SK-N-SH (cell line): ENCODE measurements at regions not wholly inside any gene's neighbourhood (a gene's known extent, or its start where the extent isn't known, plus 50 kb on each side); places are given as distances from the start of the nearest gene placed in this dataset.

Experiments used
- CTCF ChIA-PET: fragments of 300-600, 350-600 bp; formaldehyde crosslinking; extraction: SDS; loops from one replicate; lab custom pipeline; 2021; lab: Yijun Ruan, JAX
- POLR2A ChIA-PET: fragments of 350-600 bp; sonication (Branson Sonifier 250); formaldehyde crosslinking; extraction: SDS; loops from one replicate; lab custom pipeline; 2020; ENCODE audit warnings: antibody characterized with exemption, inconsistent platforms; lab: Yijun Ruan, JAX
- DNase-seq: peaks from one replicate; pipeline ENCODE4 v3.0.0; 2012
- H2AFZ ChIP-seq: fragments of 200-600 bp; sonication (generic); 2 replicates; pipeline ENCODE4 v1.8.1; 2016; ENCODE audit warnings: antibody characterized with exemption, mild to moderate bottlenecking, low read depth
- H3F3A ChIP-seq: fragments of 200-600 bp; sonication (generic); replicated peaks from 2 replicates; pipeline ENCODE3; 2016; ENCODE audit warnings: antibody characterized with exemption, mild to moderate bottlenecking; ENCODE audit not compliant: insufficient read depth
- H3K27ac ChIP-seq, 2 experiments: fragments of 200-500 bp in 1 of 2; fragments of 200-600 bp in 1 of 2; sonication (Bioruptor generic) in 1 of 2; sonication (generic), shearing (Covaris generic) in 1 of 2; 2 replicates each; pipeline versions ENCODE4 v1.5.1 to v1.6.1; 2014 to 2016; ENCODE audit warnings: low read depth in 2 of 2, inconsistent platforms in 1 of 2, low read length in 1 of 2, mild to moderate bottlenecking in 1 of 2, mixed read lengths in 1 of 2
- H3K27me3 ChIP-seq: fragments of 200-600 bp; sonication (generic), shearing (Covaris generic); 2 replicates; pipeline ENCODE4 v1.6.1; 2016; ENCODE audit warnings: mixed run types; ENCODE audit not compliant: insufficient read depth
- H3K36me3 ChIP-seq, 2 experiments: fragments of 200-500 bp in 1 of 2; fragments of 200-600 bp in 1 of 2; sonication (Bioruptor generic) in 1 of 2; sonication (generic) in 1 of 2; replicated peaks in 1 of 2; 2 replicates each; pipeline versions ENCODE3 to v1.5.1; 2014 to 2016; ENCODE audit warnings: low read length in 1 of 2, mild to moderate bottlenecking in 1 of 2; ENCODE audit not compliant: insufficient read depth in 2 of 2, control insufficient read depth in 1 of 2
- H3K4me1 ChIP-seq, 2 experiments: fragments of 200-500 bp in 1 of 2; fragments of 200-600 bp in 1 of 2; sonication (Bioruptor generic) in 1 of 2; sonication (generic), shearing (Covaris generic) in 1 of 2; 2 replicates each; pipeline versions ENCODE4 v1.5.1 to v1.6.1; 2014 to 2016; ENCODE audit warnings: low read depth in 1 of 2, low read length in 1 of 2, mixed run types in 1 of 2; ENCODE audit not compliant: insufficient read depth in 2 of 2, control insufficient read depth in 1 of 2
- H3K4me2 ChIP-seq: fragments of 200-600 bp; sonication (generic), shearing (Covaris generic); 2 replicates; pipeline ENCODE4 v1.6.1; 2017; ENCODE audit warnings: mixed run types
- H3K4me3 ChIP-seq, 2 experiments: fragments of 200-500 bp in 1 of 2; fragments of 200-600 bp in 1 of 2; sonication (Bioruptor generic) in 1 of 2; sonication (generic), shearing (Covaris generic) in 1 of 2; 2 replicates each; pipeline versions ENCODE4 v1.5.1 to v1.8.1; 2014 to 2016; ENCODE audit warnings: low read depth in 2 of 2, inconsistent platforms in 1 of 2, low read length in 1 of 2, mild to moderate bottlenecking in 1 of 2, mixed read lengths in 1 of 2, moderate library complexity in 1 of 2
- H3K79me2 ChIP-seq: fragments of 200-600 bp; sonication (generic); 2 replicates; pipeline ENCODE4 v1.8.1; 2017; ENCODE audit warnings: mild to moderate bottlenecking; ENCODE audit not compliant: insufficient read depth
- H3K9ac ChIP-seq: fragments of 200-600 bp; sonication (generic); 2 replicates; pipeline ENCODE4 v1.6.1; 2017; ENCODE audit warnings: mixed run types
- H3K9me2 ChIP-seq: fragments of 200-600 bp; sonication (generic); 2 replicates; pipeline ENCODE4 v1.6.1; 2017; ENCODE audit warnings: mixed run types
- H3K9me3 ChIP-seq: fragments of 200-600 bp; sonication (generic); 2 replicates; pipeline ENCODE4 v1.6.1; 2017; ENCODE audit warnings: mixed run types, mild to moderate bottlenecking, moderate library complexity
- H4K20me1 ChIP-seq: fragments of 200-600 bp; sonication (generic); 2 replicates; pipeline ENCODE4 v1.6.1; 2017; ENCODE audit warnings: mild to moderate bottlenecking, mixed run types; ENCODE audit not compliant: insufficient read depth
- FOSL2 ChIP-seq: IDR thresholded peaks from 2 replicates; pipeline ENCODE4 v1.4.0; 2012; ENCODE audit warnings: low read depth, mild to moderate bottlenecking, moderate library complexity, borderline replicate concordance
- FOXJ3 ChIP-seq: sonication (generic); formaldehyde crosslinking; IDR thresholded peaks from 2 replicates; pipeline ENCODE4 v1.5.1; 2020; ENCODE audit warnings: mild to moderate bottlenecking, missing genetic modification reagents
- FOXM1 ChIP-seq: IDR thresholded peaks from 2 replicates; pipeline ENCODE4 v1.4.0; 2012; ENCODE audit warnings: low read depth, mild to moderate bottlenecking
- GABPA ChIP-seq: IDR thresholded peaks from 2 replicates; pipeline ENCODE4 v1.4.0; 2012; ENCODE audit warnings: low read depth, mild to moderate bottlenecking
- JUND ChIP-seq: IDR thresholded peaks from 2 replicates; pipeline ENCODE4 v1.4.0; 2012
- MXI1 ChIP-seq: IDR thresholded peaks from 2 replicates; pipeline ENCODE4 v1.6.1; 2012; ENCODE audit warnings: mild to moderate bottlenecking, low read depth, low read length, improper control_type of control experiment
- NRF1 ChIP-seq: IDR thresholded peaks from 2 replicates; pipeline ENCODE4 v1.6.1; 2012; ENCODE audit warnings: low read depth, mild to moderate bottlenecking, low read length
- RAD21 ChIP-seq: IDR thresholded peaks from 2 replicates; pipeline ENCODE4 v1.6.1; 2012; ENCODE audit warnings: mild to moderate bottlenecking, low read length
- RCOR1 ChIP-seq: fragments of 150-350 bp; IDR thresholded peaks from 2 replicates; pipeline ENCODE4 v1.6.1; 2017; ENCODE audit warnings: antibody characterized with exemption, low read length
- RFX5 ChIP-seq: IDR thresholded peaks from 2 replicates; pipeline ENCODE4 v1.6.1; 2012; ENCODE audit warnings: mild to moderate bottlenecking, improper control_type of control experiment, low read length
- SMC3 ChIP-seq: IDR thresholded peaks from 2 replicates; pipeline ENCODE4 v1.6.1; 2012; ENCODE audit warnings: low read depth, low read length, improper control_type of control experiment
- TAF1 ChIP-seq: IDR thresholded peaks from 2 replicates; pipeline ENCODE4 v1.6.1; 2012; ENCODE audit warnings: low read depth, mild to moderate bottlenecking, low read length, moderate library complexity, borderline replicate concordance
- TCF12 ChIP-seq: IDR thresholded peaks from 2 replicates; pipeline ENCODE4 v1.4.0; 2012
- WGBS: methylation state at CpG from one replicate; pipeline ENCODE4 v1.1.6; 2017; ENCODE audit warnings: low lambda C conversion rate; 5-methylcytosine and 5-hydroxymethylcytosine counted together
- TF ChIP-seq, protein P1 (sequence below): IDR thresholded peaks from 2 replicates; pipeline ENCODE4 v1.4.0; 2012; ENCODE audit warnings: low read depth, borderline replicate concordance
- TF ChIP-seq, protein P2 (sequence below): fragments of 150-350 bp; IDR thresholded peaks from 2 replicates; pipeline ENCODE4 v1.6.1; 2017; ENCODE audit warnings: antibody characterized with exemption, low read length, low read depth, borderline replicate concordance
- TF ChIP-seq, protein P3 (sequence below): IDR thresholded peaks from 2 replicates; pipeline ENCODE4 v1.4.0; 2012; ENCODE audit warnings: low read depth
- TF ChIP-seq, protein P4 (sequence below): fragments of 200-600 bp; sonication (generic); IDR thresholded peaks from 2 replicates; pipeline ENCODE4 v1.6.1; 2017; ENCODE audit warnings: antibody characterized with exemption, mild to moderate bottlenecking, moderate library complexity
- TF ChIP-seq, protein P5 (sequence below): IDR thresholded peaks from 2 replicates; pipeline ENCODE4 v1.6.1; 2012; ENCODE audit warnings: mild to moderate bottlenecking, low read depth, low read length, moderate library complexity

DNA sequence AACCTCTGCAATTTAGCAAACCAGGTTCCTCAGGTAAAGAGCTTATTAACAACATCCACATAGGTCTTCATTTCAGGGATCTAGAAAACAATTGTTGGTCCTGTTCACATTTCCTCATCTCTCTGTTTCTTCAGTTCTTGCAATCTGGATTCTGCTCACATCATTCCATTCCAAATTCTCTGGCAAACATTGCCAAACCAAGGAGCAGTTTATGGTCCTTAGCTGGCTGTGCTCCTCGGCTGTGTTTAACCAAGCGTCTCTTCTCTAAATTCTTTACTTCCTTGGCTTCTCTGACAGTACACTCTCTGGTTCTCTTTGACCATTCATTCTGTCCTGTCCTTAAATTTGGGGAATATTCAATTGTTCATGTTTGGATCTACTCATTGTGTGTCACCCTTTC, 65.8 kb upstream of the RANBP3L start:
- no peaks in the 10 kb centered on the region for H3F3A ChIP-seq
- no peaks in the 10 kb centered on the region for H4K20me1 ChIP-seq
- H3K9me2 ChIP-seq = no peaks in the 10 kb centered on the region
- H3K27ac ChIP-seq = no peak overlapping the region
- ChIA-PET CTCF (interaction anchor here (0.7 to 1.4 kb wide), 2 partner anchors 9 to 21 kb away, joined by 3 read pairs; no protein-coding TSS in a partner anchor), POLR2A (no interaction called here)
- H3K9ac ChIP-seq = no peak overlapping the region
- H3K27me3 ChIP-seq = no peaks in the 10 kb centered on the region
- WGBS = 60% methylated on average over 2 of the region's 2 CpGs
- no peaks in the 10 kb centered on the region for H3K79me2 ChIP-seq
- no peak overlapping the region for H3K4me3 ChIP-seq
- H3K4me1 ChIP-seq = no peaks in the 10 kb centered on the region
- no peak overlapping the region for H2AFZ ChIP-seq
- no peak for TF ChIP-seq GABPA
- TF ChIP-seq, protein P1, sequence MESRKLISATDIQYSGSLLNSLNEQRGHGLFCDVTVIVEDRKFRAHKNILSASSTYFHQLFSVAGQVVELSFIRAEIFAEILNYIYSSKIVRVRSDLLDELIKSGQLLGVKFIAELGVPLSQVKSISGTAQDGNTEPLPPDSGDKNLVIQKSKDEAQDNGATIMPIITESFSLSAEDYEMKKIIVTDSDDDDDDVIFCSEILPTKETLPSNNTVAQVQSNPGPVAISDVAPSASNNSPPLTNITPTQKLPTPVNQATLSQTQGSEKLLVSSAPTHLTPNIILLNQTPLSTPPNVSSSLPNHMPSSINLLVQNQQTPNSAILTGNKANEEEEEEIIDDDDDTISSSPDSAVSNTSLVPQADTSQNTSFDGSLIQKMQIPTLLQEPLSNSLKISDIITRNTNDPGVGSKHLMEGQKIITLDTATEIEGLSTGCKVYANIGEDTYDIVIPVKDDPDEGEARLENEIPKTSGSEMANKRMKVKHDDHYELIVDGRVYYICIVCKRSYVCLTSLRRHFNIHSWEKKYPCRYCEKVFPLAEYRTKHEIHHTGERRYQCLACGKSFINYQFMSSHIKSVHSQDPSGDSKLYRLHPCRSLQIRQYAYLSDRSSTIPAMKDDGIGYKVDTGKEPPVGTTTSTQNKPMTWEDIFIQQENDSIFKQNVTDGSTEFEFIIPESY = no peak
- TF ChIP-seq JUND = no peak
- TF ChIP-seq, protein P2, sequence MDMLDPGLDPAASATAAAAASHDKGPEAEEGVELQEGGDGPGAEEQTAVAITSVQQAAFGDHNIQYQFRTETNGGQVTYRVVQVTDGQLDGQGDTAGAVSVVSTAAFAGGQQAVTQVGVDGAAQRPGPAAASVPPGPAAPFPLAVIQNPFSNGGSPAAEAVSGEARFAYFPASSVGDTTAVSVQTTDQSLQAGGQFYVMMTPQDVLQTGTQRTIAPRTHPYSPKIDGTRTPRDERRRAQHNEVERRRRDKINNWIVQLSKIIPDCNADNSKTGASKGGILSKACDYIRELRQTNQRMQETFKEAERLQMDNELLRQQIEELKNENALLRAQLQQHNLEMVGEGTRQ = no peak
- no peak for TF ChIP-seq FOXJ3
- no peak for TF ChIP-seq RCOR1
- TF ChIP-seq, protein P3, sequence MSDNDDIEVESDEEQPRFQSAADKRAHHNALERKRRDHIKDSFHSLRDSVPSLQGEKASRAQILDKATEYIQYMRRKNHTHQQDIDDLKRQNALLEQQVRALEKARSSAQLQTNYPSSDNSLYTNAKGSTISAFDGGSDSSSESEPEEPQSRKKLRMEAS = no peak
- no peak for TF ChIP-seq FOXM1
- no peak for TF ChIP-seq FOSL2
- TF ChIP-seq RFX5 = no peak
- no peak for TF ChIP-seq SMC3
- TF ChIP-seq, protein P4, sequence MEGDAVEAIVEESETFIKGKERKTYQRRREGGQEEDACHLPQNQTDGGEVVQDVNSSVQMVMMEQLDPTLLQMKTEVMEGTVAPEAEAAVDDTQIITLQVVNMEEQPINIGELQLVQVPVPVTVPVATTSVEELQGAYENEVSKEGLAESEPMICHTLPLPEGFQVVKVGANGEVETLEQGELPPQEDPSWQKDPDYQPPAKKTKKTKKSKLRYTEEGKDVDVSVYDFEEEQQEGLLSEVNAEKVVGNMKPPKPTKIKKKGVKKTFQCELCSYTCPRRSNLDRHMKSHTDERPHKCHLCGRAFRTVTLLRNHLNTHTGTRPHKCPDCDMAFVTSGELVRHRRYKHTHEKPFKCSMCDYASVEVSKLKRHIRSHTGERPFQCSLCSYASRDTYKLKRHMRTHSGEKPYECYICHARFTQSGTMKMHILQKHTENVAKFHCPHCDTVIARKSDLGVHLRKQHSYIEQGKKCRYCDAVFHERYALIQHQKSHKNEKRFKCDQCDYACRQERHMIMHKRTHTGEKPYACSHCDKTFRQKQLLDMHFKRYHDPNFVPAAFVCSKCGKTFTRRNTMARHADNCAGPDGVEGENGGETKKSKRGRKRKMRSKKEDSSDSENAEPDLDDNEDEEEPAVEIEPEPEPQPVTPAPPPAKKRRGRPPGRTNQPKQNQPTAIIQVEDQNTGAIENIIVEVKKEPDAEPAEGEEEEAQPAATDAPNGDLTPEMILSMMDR = no peak
- no peak overlapping the region for H3K4me2 ChIP-seq
- H3K36me3 ChIP-seq = no peaks in the 10 kb centered on the region
- H3K9me3 ChIP-seq = no peaks in the 10 kb centered on the region
- DNase-seq = no peak

DNA sequence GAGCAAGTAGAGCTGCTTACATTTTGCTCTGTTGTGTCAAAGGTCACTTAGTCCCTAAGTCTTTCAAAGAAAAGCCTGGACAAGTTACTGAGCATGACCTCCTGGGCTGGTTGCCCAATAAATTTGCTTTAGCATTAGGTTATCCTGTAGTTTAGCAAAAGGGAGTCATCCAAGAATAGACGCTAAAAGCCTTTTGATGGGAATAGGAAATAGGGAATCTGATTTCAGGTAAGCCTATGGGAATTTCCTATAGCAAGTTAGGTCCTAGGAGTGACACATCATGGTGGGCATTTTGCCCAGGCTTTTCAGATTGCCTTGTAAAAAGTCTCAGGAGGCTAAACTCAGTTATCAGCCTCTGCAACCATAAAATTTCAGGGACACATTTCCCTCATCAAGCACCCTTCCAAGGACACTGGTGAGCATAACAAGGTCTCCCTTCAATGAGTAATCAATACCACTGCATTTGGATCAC, 67.6 kb upstream of the RANBP3L start:
- H4K20me1 ChIP-seq = no peaks in the 10 kb centered on the region
- no peaks in the 10 kb centered on the region for H3K79me2 ChIP-seq
- no peak overlapping the region for H3K4me3 ChIP-seq
- 86% methylated on average over 1 of the region's 1 CpG for WGBS
- H3K36me3 ChIP-seq = no peaks in the 10 kb centered on the region
- no peak overlapping the region for H3K27ac ChIP-seq
- H3K4me2 ChIP-seq = no peak overlapping the region
- CTCF ChIA-PET = interaction anchor here (0.8 kb wide), 1 partner anchor 170 kb away, joined by 3 read pairs; no protein-coding TSS in a partner anchor
- H3K9ac ChIP-seq = no peak overlapping the region
- H3K4me1 ChIP-seq = no peaks in the 10 kb centered on the region
- POLR2A ChIA-PET = no interaction called here
- H2AFZ ChIP-seq = no peak overlapping the region
- no peaks in the 10 kb centered on the region for H3K27me3 ChIP-seq
- no peak for TF ChIP-seq MXI1
- TF ChIP-seq RFX5 = no peak
- TF ChIP-seq TCF12 = no peak
- TF ChIP-seq, protein P5, sequence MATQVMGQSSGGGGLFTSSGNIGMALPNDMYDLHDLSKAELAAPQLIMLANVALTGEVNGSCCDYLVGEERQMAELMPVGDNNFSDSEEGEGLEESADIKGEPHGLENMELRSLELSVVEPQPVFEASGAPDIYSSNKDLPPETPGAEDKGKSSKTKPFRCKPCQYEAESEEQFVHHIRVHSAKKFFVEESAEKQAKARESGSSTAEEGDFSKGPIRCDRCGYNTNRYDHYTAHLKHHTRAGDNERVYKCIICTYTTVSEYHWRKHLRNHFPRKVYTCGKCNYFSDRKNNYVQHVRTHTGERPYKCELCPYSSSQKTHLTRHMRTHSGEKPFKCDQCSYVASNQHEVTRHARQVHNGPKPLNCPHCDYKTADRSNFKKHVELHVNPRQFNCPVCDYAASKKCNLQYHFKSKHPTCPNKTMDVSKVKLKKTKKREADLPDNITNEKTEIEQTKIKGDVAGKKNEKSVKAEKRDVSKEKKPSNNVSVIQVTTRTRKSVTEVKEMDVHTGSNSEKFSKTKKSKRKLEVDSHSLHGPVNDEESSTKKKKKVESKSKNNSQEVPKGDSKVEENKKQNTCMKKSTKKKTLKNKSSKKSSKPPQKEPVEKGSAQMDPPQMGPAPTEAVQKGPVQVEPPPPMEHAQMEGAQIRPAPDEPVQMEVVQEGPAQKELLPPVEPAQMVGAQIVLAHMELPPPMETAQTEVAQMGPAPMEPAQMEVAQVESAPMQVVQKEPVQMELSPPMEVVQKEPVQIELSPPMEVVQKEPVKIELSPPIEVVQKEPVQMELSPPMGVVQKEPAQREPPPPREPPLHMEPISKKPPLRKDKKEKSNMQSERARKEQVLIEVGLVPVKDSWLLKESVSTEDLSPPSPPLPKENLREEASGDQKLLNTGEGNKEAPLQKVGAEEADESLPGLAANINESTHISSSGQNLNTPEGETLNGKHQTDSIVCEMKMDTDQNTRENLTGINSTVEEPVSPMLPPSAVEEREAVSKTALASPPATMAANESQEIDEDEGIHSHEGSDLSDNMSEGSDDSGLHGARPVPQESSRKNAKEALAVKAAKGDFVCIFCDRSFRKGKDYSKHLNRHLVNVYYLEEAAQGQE = no peak
- TF ChIP-seq, protein P1 = no peak
- TF ChIP-seq TAF1 = no peak
- TF ChIP-seq NRF1 = no peak
- TF ChIP-seq RAD21 = no peak
- TF ChIP-seq, all 33 proteins: peak for 0
- Histone ChIP-seq H3K9me3 (no peaks in the 10 kb centered on the region), H3F3A (peaks cover 2% of the 10 kb centered on the region), H3K9me2 (no peaks in the 10 kb centered on the region)
- no peak for DNase-seq
